ENCODE measurements at regions not wholly inside any gene's neighbourhood (a gene's known extent, or its start where the extent isn't known, plus 50 kb on each side); places are given as distances from the start of the nearest gene placed in this dataset.

DNA sequence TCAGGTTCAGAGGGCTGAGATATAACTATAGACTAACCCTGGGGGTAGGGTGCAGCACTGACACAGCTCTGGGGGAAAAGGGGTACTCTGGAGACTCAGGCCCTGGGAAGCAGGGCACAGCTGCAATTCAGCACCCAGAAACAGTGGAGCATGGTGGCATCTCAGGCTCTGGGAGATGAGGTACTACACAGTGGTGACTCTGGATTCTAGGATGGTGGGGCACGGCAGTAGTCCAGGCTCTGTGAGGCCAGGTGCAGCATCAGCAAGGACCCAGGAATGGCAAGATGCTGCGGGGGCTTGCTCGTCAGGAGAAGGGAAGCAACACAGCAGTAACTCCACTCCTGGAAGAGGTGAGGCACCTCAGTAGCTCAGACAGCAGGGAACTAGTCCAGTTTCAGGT lies 271.5 kb upstream of the MOCS1 start:
- H3K4me3 ChIP-seq, result no peak overlapping the region
- no peaks in the 10 kb centered on the region for H3K36me3 ChIP-seq
- TF ChIP-seq, protein P1, sequence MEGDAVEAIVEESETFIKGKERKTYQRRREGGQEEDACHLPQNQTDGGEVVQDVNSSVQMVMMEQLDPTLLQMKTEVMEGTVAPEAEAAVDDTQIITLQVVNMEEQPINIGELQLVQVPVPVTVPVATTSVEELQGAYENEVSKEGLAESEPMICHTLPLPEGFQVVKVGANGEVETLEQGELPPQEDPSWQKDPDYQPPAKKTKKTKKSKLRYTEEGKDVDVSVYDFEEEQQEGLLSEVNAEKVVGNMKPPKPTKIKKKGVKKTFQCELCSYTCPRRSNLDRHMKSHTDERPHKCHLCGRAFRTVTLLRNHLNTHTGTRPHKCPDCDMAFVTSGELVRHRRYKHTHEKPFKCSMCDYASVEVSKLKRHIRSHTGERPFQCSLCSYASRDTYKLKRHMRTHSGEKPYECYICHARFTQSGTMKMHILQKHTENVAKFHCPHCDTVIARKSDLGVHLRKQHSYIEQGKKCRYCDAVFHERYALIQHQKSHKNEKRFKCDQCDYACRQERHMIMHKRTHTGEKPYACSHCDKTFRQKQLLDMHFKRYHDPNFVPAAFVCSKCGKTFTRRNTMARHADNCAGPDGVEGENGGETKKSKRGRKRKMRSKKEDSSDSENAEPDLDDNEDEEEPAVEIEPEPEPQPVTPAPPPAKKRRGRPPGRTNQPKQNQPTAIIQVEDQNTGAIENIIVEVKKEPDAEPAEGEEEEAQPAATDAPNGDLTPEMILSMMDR (IDR thresholded peaks at IDR 0.05), result no peak
- H3K9me3 ChIP-seq, result peaks cover 0 to 38% of the 10 kb centered on the region in 2 donors
- no peaks in the 10 kb centered on the region for H3K4me1 ChIP-seq
- H3K27ac ChIP-seq, result no peak overlapping the region
- H3K27me3 ChIP-seq, result no peaks in the 10 kb centered on the region
- no peak for DNase-seq (ENCODE audit: low spot score)

DNA sequence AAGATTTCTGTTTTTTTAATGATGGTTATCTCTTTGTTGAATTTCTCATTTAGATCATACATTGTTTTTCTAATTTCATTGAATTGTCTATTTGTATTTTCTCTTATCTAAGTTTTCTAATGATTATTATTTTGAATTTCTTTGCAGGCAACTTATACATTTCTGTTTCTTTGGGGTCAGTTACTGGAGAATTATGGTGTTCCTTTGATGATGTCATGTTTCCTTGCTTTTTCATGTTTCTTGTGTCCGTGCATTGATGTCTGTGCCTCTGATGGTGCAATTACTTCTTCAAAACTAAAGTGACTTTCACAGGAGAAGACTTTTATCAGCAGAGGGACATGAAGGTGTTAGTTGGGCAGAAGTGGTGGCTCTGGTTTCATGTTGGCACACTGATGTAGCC lies 270.7 kb upstream of the MOCS1 start:
- no peak overlapping the region for H3K27ac ChIP-seq
- H3K4me1 ChIP-seq, result no peaks in the 10 kb centered on the region
- no peaks in the 10 kb centered on the region for H3K27me3 ChIP-seq
- DNase-seq (ENCODE audit: low spot score), result no peak
- TF ChIP-seq, protein P1 (IDR thresholded peaks at IDR 0.05), result no peak
- peaks cover 0 to 46% of the 10 kb centered on the region in 2 donors for H3K9me3 ChIP-seq
- no peak overlapping the region for H3K4me3 ChIP-seq
- no peaks in the 10 kb centered on the region for H3K36me3 ChIP-seq

DNA sequence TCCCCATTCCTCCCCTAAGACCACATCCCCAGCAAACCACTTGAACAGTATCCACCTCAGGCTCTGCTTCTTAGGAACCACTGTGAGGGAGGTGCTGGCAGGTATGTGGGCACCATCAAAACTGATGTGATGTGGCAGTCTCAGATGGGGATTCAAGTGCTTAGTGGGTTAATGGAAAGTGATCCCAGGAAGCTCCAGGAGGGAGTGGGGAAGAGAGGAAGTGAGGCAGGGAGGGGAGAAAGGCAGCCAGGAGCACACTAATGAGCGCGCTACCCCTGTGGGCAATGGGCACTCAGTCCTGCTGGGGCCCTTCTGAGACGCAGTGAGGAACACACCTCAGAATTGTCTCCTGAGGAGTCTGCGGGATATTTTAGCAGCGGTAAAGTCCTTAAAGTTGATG lies 263.1 kb upstream of the MOCS1 start:
- Histone ChIP-seq H3K4me3 (no peak overlapping the region), H3K9me3 (peaks cover 0 to 26% of the 10 kb centered on the region in 2 donors), H3K4me1 (no peaks in the 10 kb centered on the region), H3K27ac (no peak overlapping the region), H3K27me3 (no peaks in the 10 kb centered on the region), H3K36me3 (no peaks in the 10 kb centered on the region)
- DNase-seq (ENCODE audit: low spot score), result no peak
- TF ChIP-seq, protein P1 (IDR thresholded peaks at IDR 0.05), result no peak

DNA sequence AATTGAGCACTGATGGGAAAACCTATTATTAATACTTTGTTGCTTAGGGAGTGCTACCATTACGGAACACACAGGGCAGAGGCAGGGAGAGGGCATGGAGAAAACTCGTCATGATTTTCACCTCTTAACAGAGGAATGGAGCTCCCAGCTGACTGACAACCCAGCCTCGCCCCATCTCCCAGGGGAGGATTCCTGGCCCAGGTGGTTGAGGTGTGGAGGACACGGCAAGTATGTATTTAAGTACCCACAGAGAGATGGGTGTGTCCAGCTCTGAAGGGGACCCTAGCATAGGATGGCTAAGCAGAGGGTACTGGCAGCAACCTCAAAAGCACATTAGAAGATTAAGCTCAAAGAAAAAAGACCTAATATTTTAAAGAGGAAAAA lies 261.9 kb upstream of the MOCS1 start:
- no peak overlapping the region for H3K27ac ChIP-seq

DNA sequence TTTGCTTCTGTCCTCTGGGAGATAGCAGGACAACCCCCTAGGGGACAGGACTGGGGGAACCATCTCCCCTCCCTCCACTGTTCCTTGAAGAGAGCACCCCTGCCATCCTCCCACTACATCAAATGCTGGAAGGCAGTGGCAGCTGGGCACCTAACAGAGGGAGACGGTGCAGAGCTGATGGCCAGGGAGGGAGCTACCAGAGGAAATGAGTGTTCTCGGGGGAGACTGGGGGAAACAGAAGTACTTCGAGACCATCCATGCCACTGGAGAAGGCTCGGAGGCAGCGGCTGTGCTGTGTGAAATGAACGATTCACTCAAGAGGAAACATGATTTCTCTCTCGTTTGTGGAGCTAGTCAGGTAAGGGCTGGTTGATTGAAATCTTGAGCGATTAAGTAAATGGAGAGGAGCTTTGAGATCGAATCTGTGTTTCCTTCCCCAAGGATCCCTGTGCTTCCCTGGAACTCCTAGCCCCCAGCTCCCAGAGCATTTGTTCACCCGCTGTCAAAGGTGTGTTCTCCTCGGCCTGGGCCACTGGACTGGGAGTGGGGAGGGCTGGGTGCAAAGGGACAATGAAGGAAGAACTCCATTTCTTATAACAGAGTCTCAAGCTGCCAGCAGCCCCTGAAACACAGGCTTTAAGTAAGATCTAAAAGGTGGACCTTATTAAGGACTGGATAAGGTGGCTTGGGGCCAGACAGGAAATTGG lies 261.3 kb upstream of the MOCS1 start:
- Histone ChIP-seq H3K27ac (no peak overlapping the region), H3K4me1 (no peaks in the 10 kb centered on the region), H3K36me3 (no peaks in the 10 kb centered on the region), H3K27me3 (no peaks in the 10 kb centered on the region), H3K9me3 (peaks cover 0 to 8% of the 10 kb centered on the region in 2 donors), H3K4me3 (no peak overlapping the region)
- no peak for DNase-seq (ENCODE audit: low spot score)
- TF ChIP-seq, protein P1 (IDR thresholded peaks at IDR 0.05), result no peak

More for the DNA sequence above, 261.9 kb upstream of the MOCS1 start:
- Histone ChIP-seq H3K4me3 (no peak overlapping the region), H3K27me3 (no peaks in the 10 kb centered on the region), H3K36me3 (no peaks in the 10 kb centered on the region), H3K9me3 (peaks cover 0 to 14% of the 10 kb centered on the region in 2 donors), H3K4me1 (no peaks in the 10 kb centered on the region)
- no peak for DNase-seq (ENCODE audit: low spot score)
- TF ChIP-seq, protein P1 (IDR thresholded peaks at IDR 0.05), result no peak

Data from right atrium auricular region (tissue), 2 donors.